Activated CD4-positive, CD25-positive, alpha-beta regulatory T cell treated with anti-CD3 and anti-CD28 coated beads, Interleukin-2, amount 50 U/mL, for 24 hours (primary cell): ENCODE measurements at regions not wholly inside any gene's neighbourhood (a gene's known extent, or its start where the extent isn't known, plus 50 kb on each side); places are given as distances from the start of the nearest gene placed in this dataset.

Source experiments
- ATAC-seq, 2 donors: fragments of 150-1000 bp; cut with Tn5 transposase; one replicate each; pipeline ENCODE4 v1.10.0; 2021; ENCODE audit warnings: mild to moderate bottlenecking in 1 of 2, moderate library complexity in 1 of 2

GRCh38 chr6:37105148-37106050 lies 64.6 kb upstream of the PIM1 start:
- no peak for ATAC-seq

DNA sequence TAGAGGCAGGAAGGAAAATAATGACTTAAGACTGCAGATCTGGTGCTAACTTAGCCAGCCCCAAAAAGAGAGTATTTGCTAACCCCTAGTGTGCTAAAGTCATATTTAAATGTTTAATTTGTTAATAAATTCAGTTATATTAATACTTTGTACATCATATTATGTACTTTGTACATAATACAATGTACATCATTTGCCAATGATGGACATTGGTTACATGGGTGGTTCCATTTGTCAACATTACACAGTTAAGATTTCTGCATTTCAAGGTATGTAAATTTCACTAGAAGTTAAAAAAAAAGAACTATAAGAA lies 63.9 kb upstream of the PIM1 start:
- ATAC-seq: no peak

DNA sequence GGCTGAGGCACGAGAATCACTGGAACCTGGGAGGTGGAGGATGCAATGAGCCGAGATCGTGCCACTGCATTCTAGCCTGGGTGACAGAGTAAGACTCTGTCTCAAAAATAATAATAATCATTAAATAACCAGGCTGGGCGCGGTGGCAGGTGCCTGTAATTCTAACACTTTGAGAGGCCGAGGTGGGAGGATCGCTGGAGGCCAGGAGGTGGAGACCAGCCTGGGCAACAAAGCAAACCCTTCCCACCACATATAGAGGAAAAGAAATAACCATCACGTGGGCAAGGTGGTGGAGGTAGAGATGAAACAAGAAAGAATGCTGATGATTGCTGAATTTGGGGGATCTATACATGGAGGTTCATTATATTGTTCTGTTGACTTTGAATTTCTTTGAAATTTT lies 63.4 kb upstream of the PIM1 start:
- no peak for ATAC-seq

GRCh38 chr6:37106982-37107491 lies 62.9 kb upstream of the PIM1 start:
- ATAC-seq: no peak

DNA sequence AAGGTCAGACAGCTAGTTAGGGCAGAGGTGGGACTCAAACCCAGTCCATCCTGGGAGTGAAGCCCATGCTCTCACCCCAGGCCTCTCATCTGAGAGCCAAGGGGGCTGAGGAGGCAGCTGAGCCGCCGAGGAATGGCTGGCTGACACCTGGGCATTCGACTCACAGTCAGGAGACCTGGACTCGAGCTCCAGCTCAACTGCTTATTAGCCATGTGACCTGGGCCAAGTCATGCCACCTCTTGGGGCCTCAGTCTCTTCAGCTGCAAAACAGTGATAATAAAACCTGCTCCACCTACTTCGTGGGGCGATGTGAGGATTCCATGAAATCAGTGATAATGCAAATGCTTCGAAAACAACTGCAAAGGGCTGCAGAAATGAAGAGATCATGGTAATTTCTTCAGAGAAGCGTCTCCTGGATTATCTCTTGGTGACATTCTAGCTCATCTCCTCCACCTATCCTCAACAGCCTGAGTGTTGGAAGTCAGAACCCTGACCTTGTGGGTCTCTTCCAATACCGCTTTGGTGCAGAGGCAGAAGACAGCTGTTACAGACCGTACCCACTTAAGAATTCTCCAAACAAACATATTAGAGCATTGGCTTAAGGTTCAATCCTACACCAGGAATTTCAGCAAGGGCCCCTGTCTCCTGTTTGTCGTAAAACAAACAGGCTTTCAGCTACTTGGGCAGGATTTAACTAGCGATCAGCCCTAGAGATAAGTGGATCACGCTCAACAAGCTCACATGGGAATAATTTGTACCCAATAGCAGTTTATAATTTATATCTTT lies 60.0 kb upstream of the PIM1 start:
- ATAC-seq: no peak

DNA sequence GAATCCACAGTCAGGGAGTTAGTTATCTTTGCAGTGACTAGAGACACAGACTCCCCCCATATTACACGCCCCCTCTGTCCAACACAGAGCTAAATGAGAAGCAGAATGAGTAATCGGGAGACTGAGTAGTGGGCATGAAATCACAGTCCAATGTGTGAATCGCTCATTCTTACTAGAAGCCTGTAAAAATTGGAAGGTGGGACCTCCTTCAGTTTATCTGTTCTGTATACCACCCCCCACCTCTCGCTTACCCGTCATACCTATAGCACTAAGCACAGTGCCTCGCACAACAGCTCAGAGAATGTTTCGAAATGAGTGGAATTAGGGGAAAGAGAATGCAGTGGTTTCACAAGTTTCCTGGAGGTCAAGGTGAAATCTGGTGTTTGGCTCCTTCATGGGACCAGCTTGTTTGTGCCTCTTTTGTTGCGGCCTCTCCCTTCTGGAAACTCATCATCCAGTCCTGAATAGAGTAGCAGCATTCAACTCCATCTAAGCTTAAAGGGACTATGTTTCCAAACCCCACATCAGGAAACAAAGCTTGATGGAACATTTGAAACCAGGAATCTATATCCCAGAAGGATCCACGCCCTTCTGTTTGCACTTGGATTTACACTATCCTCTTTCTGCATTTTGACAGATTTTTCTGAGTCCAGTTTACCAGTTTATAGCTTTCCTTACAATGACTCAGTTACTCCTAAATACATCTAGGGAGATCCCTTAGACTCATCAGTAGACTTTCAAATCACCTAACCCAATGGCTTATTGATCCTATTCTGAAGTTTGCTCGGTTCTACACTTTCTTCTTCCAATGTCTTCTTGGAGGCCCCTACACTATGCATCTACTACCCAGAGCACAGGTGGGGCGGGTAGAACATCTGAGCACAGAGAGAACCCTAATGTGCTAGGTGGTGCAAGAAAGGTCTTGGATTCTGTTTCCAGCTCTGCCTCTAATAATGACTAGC lies 59.2 kb upstream of the PIM1 start:
- ATAC-seq: peak; percentile 53 to 84

DNA sequence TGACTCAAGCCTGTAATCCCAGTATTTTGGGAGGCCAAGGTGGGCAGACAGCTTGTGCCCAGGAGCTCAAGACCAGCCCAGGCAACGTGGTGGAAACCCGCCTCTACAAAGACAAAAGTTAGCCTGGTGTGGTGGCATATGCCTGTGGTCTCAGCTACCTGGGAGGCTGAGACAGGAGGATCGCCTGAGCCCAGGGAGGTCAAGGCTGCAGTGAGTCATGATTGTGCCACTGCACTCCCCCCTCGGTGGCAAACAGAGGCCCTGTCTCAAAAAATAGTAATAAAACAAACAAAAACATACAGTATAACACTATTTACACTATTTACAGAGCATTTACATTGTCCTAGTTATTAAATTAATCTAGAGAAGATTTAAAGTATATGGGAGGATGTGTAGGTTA lies 56.0 kb upstream of the PIM1 start:
- ATAC-seq: no peak

- no peak for ATAC-seq
Measured at GRCh38 chr6:37114612-37115011, 55.3 kb upstream of the PIM1 start.

DNA sequence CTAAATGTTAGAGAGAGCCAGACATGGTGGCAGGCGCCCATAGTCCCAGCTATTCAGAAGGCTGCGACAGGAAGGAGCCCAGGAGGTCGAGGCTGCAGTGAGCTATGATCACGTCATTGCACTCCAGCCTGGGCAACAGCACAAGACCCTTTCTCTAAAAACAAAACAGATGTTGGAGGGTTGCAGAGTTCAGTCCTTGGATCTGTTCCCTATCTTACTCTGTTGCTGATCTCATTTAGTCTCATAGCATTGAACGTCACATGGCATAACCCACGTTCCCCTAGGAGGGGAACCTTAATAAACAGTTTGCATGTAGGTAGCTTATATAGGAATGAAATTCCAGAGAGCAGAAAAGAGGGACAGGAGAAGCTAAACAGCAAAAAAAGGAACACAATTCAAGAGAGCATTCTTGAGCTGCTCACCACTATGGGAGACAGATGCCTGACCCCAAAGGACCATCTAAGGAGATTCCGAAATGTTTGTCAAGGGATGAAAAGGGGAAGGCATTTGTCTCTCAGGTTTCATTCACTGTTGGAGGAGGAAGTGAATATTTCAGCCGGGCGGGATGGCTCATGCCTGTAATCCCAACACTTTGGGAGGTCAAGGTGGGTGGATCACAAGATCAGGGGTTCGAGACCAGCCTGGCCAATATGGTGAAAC lies 54.6 kb upstream of the PIM1 start:
- no peak for ATAC-seq

GRCh38 chr6:37116326-37116725 lies 53.6 kb upstream of the PIM1 start:
- ATAC-seq: no peak

DNA sequence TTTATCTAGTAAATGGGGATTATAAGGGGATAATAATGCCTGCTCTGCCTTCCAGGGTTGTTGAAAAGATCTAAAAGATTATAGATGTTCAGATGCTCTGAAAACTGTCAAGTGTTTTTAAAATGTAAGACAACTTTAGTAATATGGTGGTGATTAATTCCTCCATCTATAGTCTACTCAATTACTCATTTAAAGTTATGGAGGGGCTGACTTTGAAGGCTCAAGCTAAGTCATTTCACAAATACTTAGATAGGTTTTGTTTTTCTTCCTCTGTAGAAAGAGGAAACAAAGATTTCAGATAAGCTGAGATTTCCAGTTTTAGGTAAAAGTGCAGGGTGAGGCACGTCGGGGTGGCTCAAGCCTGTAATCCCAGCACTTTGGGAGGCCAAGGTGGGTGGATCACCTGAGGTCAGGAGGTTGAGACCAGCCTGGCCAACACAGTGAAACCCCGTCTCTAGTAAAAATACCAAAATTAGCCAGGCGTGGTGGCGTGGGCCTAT lies 50.5 kb upstream of the PIM1 start:
- peak in 1 of 2 donors; percentile 27 for ATAC-seq
